Gastrocnemius medialis (tissue), 4 donors: ENCODE measurements at regions not wholly inside any gene's neighbourhood (a gene's known extent, or its start where the extent isn't known, plus 50 kb on each side); places are given as distances from the start of the nearest gene placed in this dataset.

ENCODE experiments used
- ATAC-seq, 2 donors: fragments of 150-250 bp; one replicate each; pipeline ENCODE4 v1.9.1; 2016
- DNase-seq, 2 donors: peaks; one replicate each; pipeline ENCODE4 v3.0.0-alpha.2; 2019
- H3K27ac ChIP-seq, 4 donors: fragments of 200-600 bp; sonication (generic); 1 replicate in 1 of 4; 2 replicates in 3 of 4; pipeline ENCODE4 v1.5.1; 2016 to 2018; ENCODE audit warnings: mild to moderate bottlenecking in 2 of 4, moderate library complexity in 1 of 4
- H3K27me3 ChIP-seq, 3 donors: fragments of 200-600 bp; sonication (generic) in 2 of 3; 1 replicate in 1 of 3; 2 replicates in 2 of 3; pipeline versions ENCODE4 v1.5.1 to v1.6.0; 2016 to 2019; ENCODE audit warnings: mild to moderate bottlenecking in 1 of 3, moderate library complexity in 1 of 3
- H3K36me3 ChIP-seq, 2 donors: fragments of 200-600 bp; sonication (generic) in 1 of 2; one replicate each; pipeline ENCODE4 v1.5.1; 2017 to 2018
- H3K4me1 ChIP-seq, 2 donors: fragments of 200-600 bp; sonication (generic) in 1 of 2; one replicate each; pipeline ENCODE4 v1.5.1; 2016 to 2017; ENCODE audit warnings: mild to moderate bottlenecking in 2 of 2
- H3K4me3 ChIP-seq, 4 donors: fragments of 200-600 bp; sonication (generic) in 3 of 4; 1 replicate in 1 of 4; 2 replicates in 3 of 4; pipeline ENCODE4 v1.5.1; 2016 to 2019; ENCODE audit warnings: mild to moderate bottlenecking in 2 of 4
- H3K9me3 ChIP-seq, 3 donors: fragments of 200-600 bp; sonication (generic) in 2 of 3; 1 replicate in 1 of 3; 2 replicates in 2 of 3; pipeline ENCODE4 v1.5.1; 2016 to 2019
- CTCF ChIP-seq, 5 experiments: fragments of 450-650 bp in 3 of 5; fragments of 200-600 bp in 2 of 5; sonication (generic) in 2 of 5; IDR thresholded peaks in 4 of 5; conservative IDR thresholded peaks in 1 of 5; 1 replicate in 4 of 5; 2 replicates in 1 of 5; pipeline ENCODE4 v1.5.1; 2016 to 2019; ENCODE audit warnings: antibody characterized with exemption in 5 of 5, mild to moderate bottlenecking in 3 of 5, moderate library complexity in 3 of 5
- POLR2A ChIP-seq, 2 donors: fragments of 450-650 bp; IDR thresholded peaks; one replicate each; pipeline ENCODE4 v1.6.1; 2017; ENCODE audit warnings: antibody characterized with exemption in 2 of 2, mild to moderate bottlenecking in 2 of 2, moderate library complexity in 2 of 2
- in situ Hi-C, 4 donors: fragments of 200-750 bp; cut with MboI; loops; one replicate each; pipeline versions ENCODE4 v1.15.0 to v1.8.0; 2017; ENCODE audit warnings: low sequenced_read_pairs in 4 of 4
- intact Hi-C: fragments of 100-400 bp; cut with DNase I; formaldehyde crosslinking; loops from one replicate; pipeline ENCODE4 v1.15.1; 2023; ENCODE audit warnings: low total_unique reads

GRCh38 chr2:226118471-226119429 is 680.9 kb downstream of the IRS1 start:
- peak; percentile 88 to 92 for ATAC-seq
- peak overlapping the region; percentile 32 to 61 (median 42) for H3K27ac ChIP-seq
- no peak for TF ChIP-seq POLR2A (IDR thresholded peaks at IDR 0.05)
- TF ChIP-seq CTCF (IDR thresholded peaks at IDR 0.05 in 4 of 5, conservative IDR thresholded peaks at IDR 0.05 in 1 of 5) = no peak
- peak overlapping the region in 1 of 4 donors; percentile 29 for H3K4me3 ChIP-seq
- in situ Hi-C loops = no loop called here
- no peaks in the 10 kb centered on the region for H3K36me3 ChIP-seq
- DNase-seq = peak; percentile 14 to 25
- no peaks in the 10 kb centered on the region for H3K27me3 ChIP-seq
- H3K9me3 ChIP-seq = no peaks in the 10 kb centered on the region
- intact Hi-C loops = no loop called here
- H3K4me1 ChIP-seq = peaks cover 0 to 14% of the 10 kb centered on the region in 2 donors

- in situ Hi-C loops = no loop called here
- ATAC-seq (no peak), DNase-seq (no peak)
- intact Hi-C loops = no loop called here
- H3K27me3 ChIP-seq = no peaks in the 10 kb centered on the region
- H3K9me3 ChIP-seq = no peaks in the 10 kb centered on the region
- TF ChIP-seq POLR2A (IDR thresholded peaks at IDR 0.05) = no peak
- TF ChIP-seq CTCF (IDR thresholded peaks at IDR 0.05 in 4 of 5, conservative IDR thresholded peaks at IDR 0.05 in 1 of 5) = no peak
- no peak overlapping the region for H3K4me3 ChIP-seq
- peaks cover 0 to 9% of the 10 kb centered on the region in 2 donors for H3K4me1 ChIP-seq
- H3K27ac ChIP-seq = no peak overlapping the region
- H3K36me3 ChIP-seq = no peaks in the 10 kb centered on the region
Observed at GRCh38 chr2:226117510-226118065, 682.0 kb downstream of the IRS1 start.

- Histone ChIP-seq H3K27ac (no peak overlapping the region), H3K4me1 (peaks cover 0 to 9% of the 10 kb centered on the region in 2 donors), H3K9me3 (no peaks in the 10 kb centered on the region), H3K27me3 (no peaks in the 10 kb centered on the region), H3K4me3 (no peak overlapping the region), H3K36me3 (no peaks in the 10 kb centered on the region)
- DNase-seq = no peak
- in situ Hi-C loops (no loop called here), intact Hi-C loops (no loop called here)
- ATAC-seq = no peak
- TF ChIP-seq POLR2A (IDR thresholded peaks at IDR 0.05) = no peak
- no peak for TF ChIP-seq CTCF (IDR thresholded peaks at IDR 0.05 in 4 of 5, conservative IDR thresholded peaks at IDR 0.05 in 1 of 5)
Observed at GRCh38 chr2:226116346-226116745, 683.3 kb downstream of the IRS1 start.

GRCh38 chr2:226115832-226116200 is 683.8 kb downstream of the IRS1 start:
- ATAC-seq = no peak
- H3K4me1 ChIP-seq = peaks cover 0 to 9% of the 10 kb centered on the region in 2 donors
- no peak overlapping the region for H3K27ac ChIP-seq
- intact Hi-C loops = no loop called here
- H3K36me3 ChIP-seq = no peaks in the 10 kb centered on the region
- no peaks in the 10 kb centered on the region for H3K27me3 ChIP-seq
- TF ChIP-seq POLR2A (IDR thresholded peaks at IDR 0.05) (no peak), CTCF (IDR thresholded peaks at IDR 0.05 in 4 of 5, conservative IDR thresholded peaks at IDR 0.05 in 1 of 5) (no peak)
- no peak for DNase-seq
- no peaks in the 10 kb centered on the region for H3K9me3 ChIP-seq
- no peak overlapping the region for H3K4me3 ChIP-seq
- in situ Hi-C loops = no loop called here
